K562 (cell line): ENCODE measurements at regions not wholly inside any gene's neighbourhood (a gene's known extent, or its start where the extent isn't known, plus 50 kb on each side); places are given as distances from the start of the nearest gene placed in this dataset.

Source experiments
- ATAC-seq: fragments of 200-7000 bp; cut with Tn5 transposase; 3 replicates; pipeline ENCODE4 v1.9.1; 2020; ENCODE audit warnings: moderate library complexity
- BruUV-seq: library from RNA; stranded (reverse); fragments of 400-500 nt; replicated peaks from 2 replicates; lab custom pipeline; 2021; lab: Mats Ljungman, UMichigan
- CTCF ChIA-PET: fragments of 300-600 bp; formaldehyde crosslinking; extraction: SDS; loops from one replicate; lab custom pipeline; 2021; ENCODE audit warnings: low intra/inter-chr PET ratio; lab: Yijun Ruan, JAX
- POLR2A ChIA-PET: fragments of 300-600, 350-650 bp; sonication (Branson Sonifier 250); formaldehyde crosslinking; extraction: SDS; loops from one replicate; lab custom pipeline; 2021; ENCODE audit warnings: antibody characterized with exemption, inconsistent platforms; lab: Yijun Ruan, JAX
- DNase-seq, 4 experiments: peaks; one replicate each; pipeline versions ENCODE4 v3.0.0 to v3.0.0-alpha.2; 2011 to 2018; ENCODE audit warnings: low spot score in 3 of 4, mixed read lengths in 3 of 4; ENCODE audit errors: extremely low read depth in 1 of 4
- FAIRE-seq: peaks from 2 replicates; lab custom pipeline; 2011; peaks lifted over from hg19 to GRCh38; lab: Jason Lieb, UNC
- H2AFZ ChIP-seq: 2 replicates; pipeline ENCODE4 v1.6.0; 2011; ENCODE audit warnings: low read depth, low read length, control low read depth, inconsistent platforms
- H3K27ac ChIP-seq: fragments of 200-600 bp; 3 replicates; pipeline ENCODE4 v1.8.0; 2011; ENCODE audit warnings: low read depth, mild to moderate bottlenecking, control low read depth, inconsistent platforms, low read length, moderate library complexity, mixed read lengths; ENCODE audit errors: extremely low read depth
- H3K27me3 ChIP-seq, 2 experiments: fragments of 300-600 bp in 1 of 2; 2 replicates in 1 of 2; 3 replicates in 1 of 2; pipeline versions ENCODE4 v1.6.0 to v1.8.0; 2011; ENCODE audit warnings: inconsistent platforms in 2 of 2, low read length in 2 of 2, mild to moderate bottlenecking in 1 of 2, mixed read lengths in 1 of 2, moderate library complexity in 1 of 2; ENCODE audit not compliant: control insufficient read depth in 2 of 2, insufficient read depth in 2 of 2
- H3K36me3 ChIP-seq: fragments of 300-600 bp; 3 replicates; pipeline ENCODE4 v1.8.0; 2011; ENCODE audit warnings: mild to moderate bottlenecking, low read length, inconsistent platforms; ENCODE audit not compliant: control insufficient read depth, insufficient read depth
- H3K4me1 ChIP-seq, 2 experiments: fragments of 200-600 bp in 1 of 2; replicated peaks in 1 of 2; 2 replicates in 1 of 2; 3 replicates in 1 of 2; pipeline versions ENCODE4 v1.5.1 to v1.8.0; 2011; ENCODE audit warnings: inconsistent platforms in 2 of 2, low read length in 2 of 2, mild to moderate bottlenecking in 1 of 2, mixed read lengths in 1 of 2, moderate library complexity in 1 of 2; ENCODE audit not compliant: control insufficient read depth in 2 of 2, insufficient read depth in 2 of 2
- H3K4me2 ChIP-seq: 2 replicates; pipeline ENCODE4 v1.6.1; 2011; ENCODE audit warnings: low read length, control low read depth, inconsistent platforms, mixed read lengths; ENCODE audit not compliant: insufficient read depth
- H3K4me3 ChIP-seq: fragments of 200-600 bp; sonication (generic), shearing (Covaris generic); 2 replicates; pipeline ENCODE4 v1.5.1; 2016; ENCODE audit warnings: control low read depth, inconsistent platforms
- H3K79me2 ChIP-seq: fragments of 200-600 bp; 3 replicates; pipeline ENCODE4 v1.8.0; 2011; ENCODE audit warnings: low read length, inconsistent platforms; ENCODE audit not compliant: control insufficient read depth, insufficient read depth
- H3K9ac ChIP-seq, 2 experiments: 2 replicates each; pipeline versions ENCODE4 v1.6.0 to v1.6.1; 2011; ENCODE audit warnings: low read depth in 2 of 2, low read length in 2 of 2, control low read depth in 1 of 2, inconsistent platforms in 1 of 2, mild to moderate bottlenecking in 1 of 2, mixed read lengths in 1 of 2; ENCODE audit not compliant: insufficient read depth in 1 of 2
- H3K9me1 ChIP-seq: one replicate; pipeline ENCODE4 v1.6.0; 2011; ENCODE audit warnings: inconsistent platforms, mild to moderate bottlenecking, low read length, moderate library complexity; ENCODE audit not compliant: control insufficient read depth, insufficient read depth
- H3K9me3 ChIP-seq: replicated peaks from 2 replicates; pipeline ENCODE4 v1.5.1; 2011; ENCODE audit warnings: low read depth, low read length, inconsistent platforms; ENCODE audit not compliant: control insufficient read depth, insufficient read depth
- H4K20me1 ChIP-seq: replicated peaks from 2 replicates; pipeline ENCODE4 v1.6.1; 2011; ENCODE audit warnings: low read length, inconsistent platforms, mixed read lengths; ENCODE audit not compliant: control insufficient read depth, insufficient read depth
- BRD9 ChIP-seq: fragments of 450-650 bp; IDR thresholded peaks from 2 replicates; pipeline ENCODE4 v1.6.1; 2018; ENCODE audit warnings: low read depth; ENCODE audit not compliant: partially characterized antibody
- E2F5 ChIP-seq: sonication (generic); formaldehyde crosslinking; IDR thresholded peaks from 2 replicates; pipeline ENCODE4 v1.8.0; 2022; ENCODE audit warnings: mild to moderate bottlenecking, missing genetic modification reagents
- FOXP1 ChIP-seq: sonication (generic); formaldehyde crosslinking; IDR thresholded peaks from 2 replicates; pipeline ENCODE4 v1.8.0; 2022; ENCODE audit warnings: mild to moderate bottlenecking, missing genetic modification reagents
- SETDB1 ChIP-seq: IDR thresholded peaks from one replicate; pipeline ENCODE4 v1.6.1; 2012; ENCODE audit warnings: low read length, control low read depth, inconsistent platforms
- SOX6 ChIP-seq: fragments of 450-650 bp; IDR thresholded peaks from 2 replicates; pipeline ENCODE4 v1.6.1; 2014; ENCODE audit warnings: mild to moderate bottlenecking
- TSHZ1 ChIP-seq: fragments of 250-450 bp; sonication (Bioruptor Pico); IDR thresholded peaks from 2 replicates; pipeline ENCODE4 v1.4.0; 2020; ENCODE audit warnings: mild to moderate bottlenecking, moderate library complexity
- WGBS: fragments of 100-300 bp; shearing (Covaris generic); methylation state at CpG from one replicate; pipeline ENCODE4 v1.1.6; 2016; ENCODE audit warnings: low coverage, mixed read lengths; ENCODE audit not compliant: insufficient coverage; ENCODE audit errors: missing lambda C conversion rate; 5-methylcytosine and 5-hydroxymethylcytosine counted together
- in situ Hi-C: fragments of 300-500 bp; cut with MboI; formaldehyde crosslinking; loops from 4 replicates; pipeline ENCODE4 v1.15.0; 2018; ENCODE audit warnings: inconsistent platforms, mixed read lengths
- intact Hi-C: fragments of 100-400 bp; cut with micrococcal nuclease; formaldehyde crosslinking; loops from 2 replicates; pipeline ENCODE4 v1.14.2; 2022

- no peaks in the 10 kb centered on the region for H3K4me1 ChIP-seq
- no peak overlapping the region for H3K27ac ChIP-seq
- H3K4me3 ChIP-seq, result no peak overlapping the region
- in situ Hi-C loops, result no loop called here
- no peaks in the 10 kb centered on the region for H3K36me3 ChIP-seq
- no peaks in the 10 kb centered on the region for H4K20me1 ChIP-seq
- no peaks in the 10 kb centered on the region for H3K9me1 ChIP-seq
- no peak overlapping the region for H3K4me2 ChIP-seq
- no peaks in the 10 kb centered on the region for H3K79me2 ChIP-seq
- H3K9me3 ChIP-seq, result no peaks in the 10 kb centered on the region
- H3K9ac ChIP-seq, result no peak overlapping the region
- no peak for FAIRE-seq
- no TSS peak for BruUV-seq
- no peak overlapping the region for H2AFZ ChIP-seq
- TF ChIP-seq FOXP1 (no peak), E2F5 (CRISPR knock-in tag) (no peak), TSHZ1 (no peak), SETDB1 (no peak), BRD9 (no peak), SOX6 (no peak)
- TF ChIP-seq, all 486 proteins: peak for 0
- H3K27me3 ChIP-seq, result peaks cover 0 to 10% of the 10 kb centered on the region in 2 experiments; a peak in 2 of 5 replicates
- intact Hi-C loops, result no loop called here
- POLR2A ChIA-PET, result no interaction called here
- CTCF ChIA-PET, result no interaction called here
- no peak for DNase-seq
- WGBS, result 0% methylated on average over 3 of the region's 3 CpGs
- ATAC-seq, result no peak
Observed at GRCh38 chr5:68148096-68148495, 67.5 kb upstream of the PIK3R1 start.
